ENCODE measurements at regions not wholly inside any gene's neighbourhood (a gene's known extent, or its start where the extent isn't known, plus 50 kb on each side); places are given as distances from the start of the nearest gene placed in this dataset.

DNA sequence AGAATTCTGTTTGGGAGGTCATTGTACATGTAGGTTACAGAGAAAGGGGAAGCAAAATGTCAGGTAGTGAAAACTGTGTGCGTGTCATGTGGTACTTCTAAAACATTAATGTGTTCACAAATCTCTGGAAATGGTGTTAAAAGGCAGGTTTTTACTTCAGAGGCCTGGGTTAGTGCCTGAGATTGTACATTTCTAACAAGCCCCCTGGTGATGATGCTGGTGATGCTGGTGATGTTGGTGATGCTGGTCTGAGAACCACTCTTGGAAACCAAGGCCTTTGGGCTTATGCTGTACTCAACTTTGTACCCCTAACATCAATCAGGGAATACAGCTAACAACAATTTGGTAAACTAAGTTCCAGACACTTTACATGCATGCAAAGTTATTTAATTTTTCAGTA lies 187.1 kb downstream of the SCG2 start (continued):
- no peak for TF ChIP-seq SMAD1 (IDR thresholded peaks at IDR 0.05; ENCODE audit: low read depth, partially characterized antibody)
- no peak for TF ChIP-seq TBL1XR1 (IDR thresholded peaks at IDR 0.05; ENCODE audit: low read depth, low read length)
- TF ChIP-seq EP300 (IDR thresholded peaks at IDR 0.05; ENCODE audit: borderline replicate concordance in 1 of 2, control insufficient read depth in 1 of 2, low read depth in 2 of 2, low read length in 2 of 2): no peak
- TF ChIP-seq, protein P1, sequence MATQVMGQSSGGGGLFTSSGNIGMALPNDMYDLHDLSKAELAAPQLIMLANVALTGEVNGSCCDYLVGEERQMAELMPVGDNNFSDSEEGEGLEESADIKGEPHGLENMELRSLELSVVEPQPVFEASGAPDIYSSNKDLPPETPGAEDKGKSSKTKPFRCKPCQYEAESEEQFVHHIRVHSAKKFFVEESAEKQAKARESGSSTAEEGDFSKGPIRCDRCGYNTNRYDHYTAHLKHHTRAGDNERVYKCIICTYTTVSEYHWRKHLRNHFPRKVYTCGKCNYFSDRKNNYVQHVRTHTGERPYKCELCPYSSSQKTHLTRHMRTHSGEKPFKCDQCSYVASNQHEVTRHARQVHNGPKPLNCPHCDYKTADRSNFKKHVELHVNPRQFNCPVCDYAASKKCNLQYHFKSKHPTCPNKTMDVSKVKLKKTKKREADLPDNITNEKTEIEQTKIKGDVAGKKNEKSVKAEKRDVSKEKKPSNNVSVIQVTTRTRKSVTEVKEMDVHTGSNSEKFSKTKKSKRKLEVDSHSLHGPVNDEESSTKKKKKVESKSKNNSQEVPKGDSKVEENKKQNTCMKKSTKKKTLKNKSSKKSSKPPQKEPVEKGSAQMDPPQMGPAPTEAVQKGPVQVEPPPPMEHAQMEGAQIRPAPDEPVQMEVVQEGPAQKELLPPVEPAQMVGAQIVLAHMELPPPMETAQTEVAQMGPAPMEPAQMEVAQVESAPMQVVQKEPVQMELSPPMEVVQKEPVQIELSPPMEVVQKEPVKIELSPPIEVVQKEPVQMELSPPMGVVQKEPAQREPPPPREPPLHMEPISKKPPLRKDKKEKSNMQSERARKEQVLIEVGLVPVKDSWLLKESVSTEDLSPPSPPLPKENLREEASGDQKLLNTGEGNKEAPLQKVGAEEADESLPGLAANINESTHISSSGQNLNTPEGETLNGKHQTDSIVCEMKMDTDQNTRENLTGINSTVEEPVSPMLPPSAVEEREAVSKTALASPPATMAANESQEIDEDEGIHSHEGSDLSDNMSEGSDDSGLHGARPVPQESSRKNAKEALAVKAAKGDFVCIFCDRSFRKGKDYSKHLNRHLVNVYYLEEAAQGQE (IDR thresholded peaks at IDR 0.05; ENCODE audit: low read depth, low read length): no peak
- no peak for TF ChIP-seq RAD21 (IDR thresholded peaks at IDR 0.05; ENCODE audit: insufficient read depth, low read depth, low read length)

DNA sequence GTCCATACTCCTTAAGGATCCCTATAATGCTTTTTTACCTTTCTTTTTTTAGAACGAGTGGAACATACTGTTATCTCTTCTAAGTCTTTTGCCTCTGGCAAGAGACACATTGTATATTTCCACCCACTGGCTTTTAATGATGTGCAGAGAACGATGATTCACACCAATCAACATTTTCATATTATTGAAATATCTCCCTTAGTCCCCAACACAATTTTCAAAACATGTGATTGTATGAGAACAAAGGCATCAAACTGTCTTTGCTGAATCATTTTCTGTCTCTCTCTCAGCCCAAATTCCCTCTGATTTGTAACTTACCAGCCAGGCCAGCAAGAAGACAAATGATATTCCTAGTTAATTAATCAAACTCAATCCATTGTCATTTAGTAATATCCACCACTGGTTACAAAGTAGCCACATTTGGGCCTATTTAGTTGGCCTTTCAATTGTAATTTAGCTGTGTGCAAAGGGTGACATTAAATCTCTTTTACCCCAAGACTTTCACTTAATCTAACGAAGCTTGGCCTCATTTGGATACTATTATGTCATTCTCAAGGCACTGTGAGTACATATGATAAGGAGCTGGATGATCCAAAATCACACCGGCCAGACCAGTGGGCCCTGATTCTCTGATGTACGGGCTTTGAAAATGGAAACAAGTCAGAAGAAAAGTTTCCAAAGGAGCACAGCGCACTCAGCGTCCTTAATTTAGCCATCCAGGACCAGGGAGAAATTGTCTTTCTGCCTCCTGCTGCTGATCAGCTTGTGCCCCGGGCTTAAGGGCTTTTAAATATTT lies 185.1 kb downstream of the SCG2 start:
- no peaks in the 10 kb centered on the region for H3K4me1 ChIP-seq (ENCODE audit: control insufficient read depth, insufficient read depth, low read length)
- RAD21 ChIA-PET (ENCODE audit: unreplicated experiment): no interaction called here
- 23% methylated on average over 8 of the region's 8 CpGs for WGBS (ENCODE audit: insufficient coverage, insufficient replicate concordance, low lambda C conversion rate, missing lambda C conversion rate)
- DNase-seq (ENCODE audit: low read depth, low spot score) (no peak), FAIRE-seq (no peak), ATAC-seq (no peak)
- no peaks in the 10 kb centered on the region for H3K36me3 ChIP-seq (ENCODE audit: control insufficient read depth in 2 of 2, insufficient read depth in 2 of 2, low read length in 1 of 2)
- CTCF ChIA-PET: no interaction called here
- H4K20me1 ChIP-seq (ENCODE audit: control insufficient read depth, insufficient read depth): no peaks in the 10 kb centered on the region
- intact Hi-C loops (cut with micrococcal nuclease; ENCODE audit: unreplicated experiment) (no loop called here), in situ Hi-C loops (cut with MboI) (no loop called here)
- POLR2A ChIA-PET: no interaction called here
- H2AFZ ChIP-seq (ENCODE audit: control insufficient read depth, low read depth, low read length): no peak overlapping the region
- no TSS peak for BruUV-seq (replicated peaks)
- H3K79me2 ChIP-seq (ENCODE audit: control insufficient read depth, insufficient read depth, low read length): no peaks in the 10 kb centered on the region
- H3K4me3 ChIP-seq: no peak overlapping the region
- no peaks in the 10 kb centered on the region for H3K9me3 ChIP-seq (replicated peaks; ENCODE audit: control insufficient read depth, insufficient read depth, low read length)
- no peak overlapping the region for H3K27ac ChIP-seq (ENCODE audit: control insufficient read depth, insufficient read depth)
- no peak overlapping the region for H3K9ac ChIP-seq (ENCODE audit: control insufficient read depth, insufficient read depth, low read length)
- SMC1A ChIA-PET (ENCODE audit: uncharacterized antibody, unreplicated experiment): no interaction called here
- H3K4me2 ChIP-seq (ENCODE audit: control insufficient read depth, insufficient read depth): no peak overlapping the region
- no peaks in the 10 kb centered on the region for H3K27me3 ChIP-seq (replicated peaks in 1 of 2; ENCODE audit: control insufficient read depth in 2 of 2, insufficient read depth in 2 of 2, low read length in 1 of 2)
- no peak for TF ChIP-seq SP1 (IDR thresholded peaks at IDR 0.05; ENCODE audit: low read depth, low read length)
- no peak for TF ChIP-seq PKNOX1 (IDR thresholded peaks at IDR 0.05)
- no peak for TF ChIP-seq MTA2 (IDR thresholded peaks at IDR 0.05; ENCODE audit: low read depth)
- no peak for TF ChIP-seq SUPT20H (IDR thresholded peaks at IDR 0.05; ENCODE audit: borderline replicate concordance, control insufficient read depth, low read depth, low read length)
- no peak for TF ChIP-seq HDGF (IDR thresholded peaks at IDR 0.05)
- TF ChIP-seq SMAD1 (IDR thresholded peaks at IDR 0.05; ENCODE audit: low read depth, partially characterized antibody): no peak
- no peak for TF ChIP-seq STAT3 (IDR thresholded peaks at IDR 0.05; ENCODE audit: low read depth, low read length)
- no peak for TF ChIP-seq GABPA (IDR thresholded peaks at IDR 0.05; ENCODE audit: low read depth)
- TF ChIP-seq MLLT1 (IDR thresholded peaks at IDR 0.05): no peak

All from GM12878 (cell line).